ENCODE measurements at regions not wholly inside any gene's neighbourhood (a gene's known extent, or its start where the extent isn't known, plus 50 kb on each side); places are given as distances from the start of the nearest gene placed in this dataset.
"Not testable (repeated sequence)": the region's sequence is repeated elsewhere in the genome, so short reads cannot be mapped to it uniquely, and the experiment has no call there.

- H3K36me3 Mint-ChIP-seq; ATAC-seq; H3K4me1 Mint-ChIP-seq; H3K27me3 Mint-ChIP-seq; H3K9me3 Mint-ChIP-seq (ENCODE audit: low read depth); H3K4me3 Mint-ChIP-seq; DNase-seq; H3K27ac Mint-ChIP-seq; CTCF ChIA-PET: not testable (repeated sequence)
Observed at GRCh38 chr15:44817797-44818196, 81.5 kb downstream of the TRIM69 start.

- ATAC-seq; H3K4me3 Mint-ChIP-seq; H3K27ac Mint-ChIP-seq; H3K9me3 Mint-ChIP-seq (ENCODE audit: low read depth); H3K4me1 Mint-ChIP-seq; DNase-seq; H3K27me3 Mint-ChIP-seq; H3K36me3 Mint-ChIP-seq: not testable (repeated sequence)
- CTCF ChIA-PET = interaction anchor here (0.8 kb wide), 1 partner anchor 34 kb away, joined by 3 read pairs; no protein-coding TSS in a partner anchor
Observed at GRCh38 chr15:44819331-44819987, 83.1 kb downstream of the TRIM69 start.

DNA sequence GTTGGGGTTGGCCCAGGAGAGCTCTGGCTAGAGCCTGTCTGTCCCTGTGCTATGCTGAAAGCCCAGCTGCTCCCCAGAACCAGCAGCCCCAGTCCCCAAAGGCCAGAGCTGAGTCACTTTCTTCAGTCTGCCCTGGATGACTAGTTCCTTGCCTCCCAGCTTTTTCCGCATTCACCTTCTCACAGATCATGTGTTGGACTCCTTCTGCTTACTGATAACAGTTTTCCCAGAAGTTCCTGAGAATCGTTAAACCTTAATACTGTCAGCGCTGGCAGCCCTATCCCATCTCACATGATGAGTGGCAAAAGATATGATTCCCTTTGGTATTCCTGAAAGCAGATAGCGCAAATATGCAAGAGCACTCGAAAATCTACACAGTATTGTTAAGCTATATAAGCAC, 84.2 kb downstream of the TRIM69 start:
- ATAC-seq; H3K27me3 Mint-ChIP-seq; CTCF ChIA-PET; H3K9me3 Mint-ChIP-seq (ENCODE audit: low read depth); H3K27ac Mint-ChIP-seq; H3K36me3 Mint-ChIP-seq; H3K4me3 Mint-ChIP-seq; H3K4me1 Mint-ChIP-seq; DNase-seq: not testable (repeated sequence)

GRCh38 chr15:44820967-44821366, 84.6 kb downstream of the TRIM69 start:
- H3K4me1 Mint-ChIP-seq; H3K36me3 Mint-ChIP-seq; CTCF ChIA-PET; H3K9me3 Mint-ChIP-seq (ENCODE audit: low read depth); DNase-seq; H3K4me3 Mint-ChIP-seq; ATAC-seq; H3K27me3 Mint-ChIP-seq; H3K27ac Mint-ChIP-seq: not testable (repeated sequence)

DNA sequence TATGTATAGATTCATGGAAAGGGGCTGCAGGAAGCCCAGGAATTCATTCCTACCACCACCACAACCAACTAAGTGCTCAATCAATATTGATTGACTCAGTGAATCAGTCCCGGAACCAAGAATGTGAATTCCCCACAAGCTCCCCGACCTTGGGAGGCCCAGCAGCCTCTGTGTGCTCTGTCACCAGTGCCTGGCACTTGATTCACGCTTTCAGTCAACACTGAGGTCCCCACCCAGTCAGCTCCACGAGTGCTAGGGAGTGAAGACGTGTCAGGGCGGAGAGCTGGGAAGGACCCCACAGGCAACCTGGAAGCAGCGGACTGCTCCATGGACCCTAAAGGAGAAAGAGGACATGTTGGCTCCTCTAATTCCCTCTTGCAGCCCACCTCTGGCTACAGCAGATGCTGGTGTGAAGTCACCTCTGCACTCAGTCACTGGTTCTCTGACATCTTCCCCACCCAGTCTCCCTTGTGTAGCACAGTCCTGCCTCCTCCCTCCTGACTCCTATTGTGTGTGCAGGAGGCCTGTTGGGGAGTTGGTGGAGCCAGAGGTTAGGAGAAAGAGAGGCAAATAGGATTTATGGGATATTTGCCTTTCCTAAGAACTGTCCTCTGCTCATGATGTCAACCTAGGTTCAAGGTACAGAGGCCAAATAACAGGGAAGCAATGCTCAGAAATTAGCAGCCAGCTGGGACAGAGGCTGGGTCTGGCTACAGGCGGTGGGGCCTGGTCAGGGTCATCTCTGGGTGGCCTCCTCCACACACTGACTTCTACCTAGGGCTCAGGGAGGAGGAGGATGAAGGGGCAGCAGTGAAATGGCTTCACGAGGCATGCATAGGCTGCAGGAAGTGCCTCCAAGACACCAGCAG, 88.2 kb downstream of the TRIM69 start:
- H3K36me3 Mint-ChIP-seq; H3K9me3 Mint-ChIP-seq (ENCODE audit: low read depth); CTCF ChIA-PET; ATAC-seq; H3K27ac Mint-ChIP-seq; H3K4me1 Mint-ChIP-seq; H3K4me3 Mint-ChIP-seq; H3K27me3 Mint-ChIP-seq; DNase-seq: not testable (repeated sequence)

DNA sequence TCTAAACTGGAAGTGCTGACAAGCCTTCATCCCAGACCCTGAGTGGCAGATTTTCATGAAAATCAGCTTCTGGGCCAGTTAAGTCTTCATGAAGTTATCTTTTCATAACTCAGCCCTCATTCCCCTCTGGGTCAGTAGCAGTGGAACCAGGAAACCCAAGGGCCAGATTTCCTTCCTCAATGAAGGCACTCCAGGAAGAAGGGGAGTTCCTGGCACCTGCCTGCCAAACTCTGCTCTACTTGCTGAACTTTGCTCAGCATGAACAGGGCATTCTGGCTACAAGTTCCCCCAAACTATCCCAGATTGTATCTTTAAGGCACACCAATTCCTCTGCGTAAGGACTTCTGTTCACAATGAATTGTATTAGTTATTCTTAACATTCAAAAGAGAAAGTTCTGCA, 90.3 kb downstream of the TRIM69 start:
- H3K4me1 Mint-ChIP-seq; DNase-seq; CTCF ChIA-PET; H3K9me3 Mint-ChIP-seq (ENCODE audit: low read depth); H3K4me3 Mint-ChIP-seq; H3K27me3 Mint-ChIP-seq; ATAC-seq; H3K27ac Mint-ChIP-seq; H3K36me3 Mint-ChIP-seq: not testable (repeated sequence)

DNA sequence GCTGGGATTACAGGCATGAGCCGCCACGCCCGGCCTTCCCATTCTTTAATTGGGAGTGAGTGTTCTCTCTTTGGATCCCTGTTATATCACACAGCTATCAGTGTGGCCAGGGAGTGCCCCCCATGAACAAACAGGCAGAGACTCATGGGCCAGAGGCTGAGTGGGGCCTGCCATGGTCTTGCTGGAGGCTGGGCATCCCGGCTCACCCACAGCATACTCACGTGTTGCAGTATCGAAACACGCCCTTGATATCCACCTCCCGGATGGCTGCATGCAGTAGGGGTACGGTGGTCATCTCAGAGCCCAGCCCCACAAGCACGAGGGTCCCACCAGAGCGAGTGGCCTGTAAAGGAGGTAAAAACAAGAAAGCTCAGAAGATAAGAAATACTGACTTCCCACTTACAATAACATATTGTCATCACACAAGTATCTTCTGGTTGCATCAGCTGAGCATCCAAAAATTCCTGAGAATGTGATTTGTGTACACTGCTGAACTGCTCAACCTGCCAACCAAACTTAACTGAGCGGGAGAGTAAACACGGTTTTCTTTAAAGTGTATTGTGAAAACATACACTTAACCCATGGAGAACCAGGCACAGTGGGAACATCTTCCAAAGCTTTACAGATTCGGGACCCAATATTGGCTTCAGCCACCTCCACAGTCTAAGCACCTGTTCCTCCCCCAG, 92.0 kb downstream of the TRIM69 start:
- H3K27me3 Mint-ChIP-seq; ATAC-seq; H3K36me3 Mint-ChIP-seq; CTCF ChIA-PET; H3K27ac Mint-ChIP-seq; DNase-seq; H3K4me3 Mint-ChIP-seq; H3K4me1 Mint-ChIP-seq; H3K9me3 Mint-ChIP-seq (ENCODE audit: low read depth): not testable (repeated sequence)

- H3K4me1 Mint-ChIP-seq; H3K4me3 Mint-ChIP-seq; CTCF ChIA-PET; H3K27me3 Mint-ChIP-seq; ATAC-seq; DNase-seq; H3K36me3 Mint-ChIP-seq; H3K27ac Mint-ChIP-seq; H3K9me3 Mint-ChIP-seq (ENCODE audit: low read depth): not testable (repeated sequence)
Observed at GRCh38 chr15:44829150-44829549, 92.8 kb downstream of the TRIM69 start.

GRCh38 chr15:44830692-44831408, 94.5 kb downstream of the TRIM69 start:
- H3K27ac Mint-ChIP-seq = peak overlapping the region; percentile 51
- ATAC-seq; H3K4me3 Mint-ChIP-seq; H3K9me3 Mint-ChIP-seq (ENCODE audit: low read depth); H3K4me1 Mint-ChIP-seq; CTCF ChIA-PET; H3K27me3 Mint-ChIP-seq; DNase-seq; H3K36me3 Mint-ChIP-seq: not testable (repeated sequence)

DNA sequence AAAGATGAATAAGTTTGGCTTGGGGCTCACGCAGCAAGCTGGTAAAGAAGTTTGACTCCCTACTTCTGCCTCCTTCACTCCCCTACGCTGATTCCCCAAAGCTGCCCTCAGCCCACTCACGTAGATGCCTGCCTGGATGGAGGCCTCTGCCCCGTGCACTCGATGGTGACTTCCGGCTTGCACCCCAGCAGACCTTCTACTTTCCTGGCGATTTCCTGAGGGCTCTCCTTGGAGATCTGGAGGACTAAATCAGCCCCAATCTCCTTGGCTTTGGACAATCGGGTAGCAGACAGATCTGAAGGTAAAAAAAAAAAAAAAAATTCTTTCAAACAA, 95.0 kb downstream of the TRIM69 start:
- ATAC-seq; H3K36me3 Mint-ChIP-seq; H3K27ac Mint-ChIP-seq; H3K27me3 Mint-ChIP-seq; H3K4me1 Mint-ChIP-seq; H3K4me3 Mint-ChIP-seq; CTCF ChIA-PET; H3K9me3 Mint-ChIP-seq (ENCODE audit: low read depth); DNase-seq: not testable (repeated sequence)

DNA sequence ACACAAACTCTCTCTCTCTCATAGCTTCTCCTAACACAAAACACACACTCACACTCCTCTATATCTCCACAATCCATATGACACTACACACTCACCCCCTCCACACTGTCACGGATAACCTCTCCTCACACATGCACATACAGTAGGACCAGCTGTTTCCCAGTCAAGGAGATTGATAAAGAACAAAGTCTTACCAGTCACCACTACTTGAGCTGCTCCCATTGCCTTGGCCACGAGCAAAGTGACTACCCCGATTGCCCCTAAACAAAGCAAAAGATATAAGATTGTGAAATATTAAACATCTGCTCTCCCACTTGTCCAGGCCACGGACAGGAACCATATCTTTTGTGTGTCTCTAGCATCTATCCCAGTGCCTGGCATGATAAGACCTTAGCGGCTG, 95.8 kb downstream of the TRIM69 start:
- CTCF ChIA-PET, H3K4me1 Mint-ChIP-seq, ATAC-seq: not testable (repeated sequence)

DNA sequence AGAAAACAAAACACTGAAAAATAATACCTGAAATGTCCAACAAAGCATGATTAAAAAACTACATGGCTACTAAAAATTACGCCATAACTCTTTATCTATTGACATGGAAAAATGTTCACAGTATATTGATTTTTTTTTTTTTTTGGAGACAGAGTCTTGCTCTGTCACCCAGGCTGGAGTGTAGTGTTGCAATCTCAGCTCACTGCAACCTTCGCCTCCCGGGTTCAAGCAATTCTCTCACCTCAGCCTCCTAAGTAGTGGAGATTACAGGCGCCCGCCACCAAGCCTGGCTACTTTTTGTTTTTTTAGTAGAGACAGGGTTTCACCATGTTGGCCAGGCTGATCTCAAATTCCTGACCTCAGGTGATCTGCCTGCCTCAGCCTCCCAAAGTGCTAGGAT, 96.8 kb downstream of the TRIM69 start:
- ATAC-seq; CTCF ChIA-PET; H3K36me3 Mint-ChIP-seq; H3K4me1 Mint-ChIP-seq; H3K9me3 Mint-ChIP-seq (ENCODE audit: low read depth); DNase-seq; H3K27ac Mint-ChIP-seq; H3K27me3 Mint-ChIP-seq; H3K4me3 Mint-ChIP-seq: not testable (repeated sequence)

More for the DNA sequence above, 95.8 kb downstream of the TRIM69 start:
- DNase-seq; H3K36me3 Mint-ChIP-seq; H3K4me3 Mint-ChIP-seq; H3K9me3 Mint-ChIP-seq (ENCODE audit: low read depth); H3K27ac Mint-ChIP-seq; H3K27me3 Mint-ChIP-seq: not testable (repeated sequence)

DNA sequence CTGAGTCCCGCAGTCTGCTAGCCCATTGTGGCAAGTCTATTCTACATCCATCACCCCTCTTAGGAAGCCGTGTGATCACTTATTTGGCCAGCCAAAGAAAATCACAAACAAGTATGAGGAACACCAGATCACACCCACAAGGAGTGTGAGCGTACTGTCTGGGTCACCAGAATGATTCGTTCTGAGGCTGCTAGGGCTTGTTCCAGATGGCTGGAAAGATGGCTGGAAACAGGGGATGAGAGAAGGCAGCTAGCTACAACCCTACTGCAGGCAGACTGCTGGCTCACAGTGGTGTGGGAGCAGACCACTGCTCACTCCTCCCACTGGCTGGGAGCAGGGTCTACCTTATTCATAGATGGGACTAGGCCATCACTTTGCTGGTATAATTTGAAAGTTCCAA, 97.4 kb downstream of the TRIM69 start:
- not testable (repeated sequence) for H3K4me3 Mint-ChIP-seq, H3K36me3 Mint-ChIP-seq

More for the DNA sequence above, 97.4 kb downstream of the TRIM69 start:
- H3K27ac Mint-ChIP-seq; ATAC-seq; CTCF ChIA-PET; H3K27me3 Mint-ChIP-seq; H3K9me3 Mint-ChIP-seq (ENCODE audit: low read depth); DNase-seq: not testable (repeated sequence)
- peaks cover 10% of the 10 kb centered on the region for H3K4me1 Mint-ChIP-seq
